Endothelial cell of umbilical vein (primary cell): ENCODE measurements at regions not wholly inside any gene's neighbourhood (a gene's known extent, or its start where the extent isn't known, plus 50 kb on each side); places are given as distances from the start of the nearest gene placed in this dataset.

Experiments
- BruUV-seq: library from RNA; stranded (reverse); fragments of 400-500 nt; replicated peaks from 2 replicates; lab custom pipeline; 2021; lab: Mats Ljungman, UMichigan
- CTCF ChIA-PET: fragments of 300-600, 350-600 bp; sonication (Branson Sonifier 250); formaldehyde crosslinking; loops from one replicate; lab custom pipeline; 2021; ENCODE audit warnings: antibody characterized with exemption, inconsistent platforms; lab: Charles Lee
- POLR2A ChIA-PET: fragments of 300-600, 350-600 bp; sonication (Branson Sonifier 250); formaldehyde crosslinking; loops from one replicate; lab custom pipeline; 2021; ENCODE audit warnings: antibody characterized with exemption, inconsistent platforms; lab: Charles Lee
- DNase-seq: peaks from one replicate; pipeline ENCODE4 v3.0.0-alpha.2; 2011; ENCODE audit warnings: low read depth, low spot score
- FAIRE-seq: peaks from 2 replicates; lab custom pipeline; 2011; peaks lifted over from hg19 to GRCh38; lab: Jason Lieb, UNC
- H2AFZ ChIP-seq: 2 replicates; pipeline ENCODE4 v1.6.0; 2012; ENCODE audit warnings: low read depth, low read length, control low read depth, inconsistent platforms
- H3K27ac ChIP-seq: 2 replicates; pipeline ENCODE4 v1.5.1; 2011; ENCODE audit warnings: low read depth, mild to moderate bottlenecking, control low read depth, low read length, moderate library complexity; ENCODE audit not compliant: insufficient read depth
- H3K27me3 ChIP-seq, 2 experiments: 2 replicates each; pipeline versions ENCODE4 v1.6.0 to v1.6.1; 2011; ENCODE audit warnings: low read length in 2 of 2, mixed read lengths in 1 of 2; ENCODE audit not compliant: control insufficient read depth in 2 of 2, insufficient read depth in 2 of 2
- H3K36me3 ChIP-seq, 2 experiments: 2 replicates in 1 of 2; 3 replicates in 1 of 2; pipeline ENCODE4 v1.5.1; 2011; ENCODE audit warnings: low read length in 2 of 2, mild to moderate bottlenecking in 1 of 2, moderate library complexity in 1 of 2; ENCODE audit not compliant: control insufficient read depth in 2 of 2, insufficient read depth in 2 of 2; ENCODE audit errors: extremely low read depth in 1 of 2
- H3K4me1 ChIP-seq: 3 replicates; pipeline ENCODE4 v1.5.1; 2011; ENCODE audit warnings: mild to moderate bottlenecking, low read length; ENCODE audit not compliant: control insufficient read depth, insufficient read depth; ENCODE audit errors: extremely low read depth
- H3K4me2 ChIP-seq: 2 replicates; pipeline ENCODE4 v1.6.1; 2011; ENCODE audit warnings: low read length, control low read depth, mixed read lengths; ENCODE audit not compliant: insufficient read depth
- H3K4me3 ChIP-seq, 3 experiments: fragments of 200-600 bp in 1 of 3; sonication (generic), shearing (Covaris generic) in 1 of 3; replicated peaks in 1 of 3; 2 replicates each; pipeline ENCODE4 v1.5.1; 2011 to 2016; ENCODE audit warnings: control low read depth in 3 of 3, low read length in 3 of 3, mild to moderate bottlenecking in 2 of 3, inconsistent platforms in 1 of 3, low read depth in 1 of 3, moderate library complexity in 1 of 3; ENCODE audit not compliant: insufficient read depth in 1 of 3
- H3K79me2 ChIP-seq: 2 replicates; pipeline ENCODE4 v1.6.0; 2012; ENCODE audit warnings: low read length, inconsistent platforms; ENCODE audit not compliant: control insufficient read depth, insufficient read depth
- H3K9ac ChIP-seq: replicated peaks from 2 replicates; pipeline ENCODE3; 2011; ENCODE audit warnings: low read length, control low read depth; ENCODE audit not compliant: insufficient read depth; ENCODE audit errors: extremely low read depth
- H3K9me1 ChIP-seq: replicated peaks from 3 replicates; pipeline ENCODE4 v1.6.0; 2011; ENCODE audit warnings: mild to moderate bottlenecking, low read length; ENCODE audit not compliant: control insufficient read depth, insufficient read depth; ENCODE audit errors: extremely low read depth
- H3K9me3 ChIP-seq: replicated peaks from 2 replicates; pipeline ENCODE4 v1.5.1; 2012; ENCODE audit warnings: low read length, inconsistent platforms; ENCODE audit not compliant: control insufficient read depth, insufficient read depth
- H4K20me1 ChIP-seq: replicated peaks from 2 replicates; pipeline ENCODE3; 2011; ENCODE audit warnings: mild to moderate bottlenecking, low read length; ENCODE audit not compliant: control insufficient read depth, insufficient read depth; ENCODE audit errors: extremely low read depth
- CTCF ChIP-seq, 2 donors: IDR thresholded peaks; 1 replicate in 1 of 2; 2 replicates in 1 of 2; pipeline ENCODE4 v1.5.1; 2011; ENCODE audit warnings: low read length in 2 of 2, mild to moderate bottlenecking in 2 of 2, moderate library complexity in 2 of 2, control low read depth in 1 of 2, inconsistent platforms in 1 of 2, low read depth in 1 of 2; ENCODE audit not compliant: insufficient read depth in 1 of 2; ENCODE audit errors: extremely low read depth in 1 of 2
- EZH2 ChIP-seq: IDR thresholded peaks from 2 replicates; pipeline ENCODE4 v1.6.1; 2012; ENCODE audit warnings: borderline replicate concordance, low read depth, mild to moderate bottlenecking, moderate library complexity, low read length, inconsistent platforms; ENCODE audit not compliant: severe bottlenecking
- FOS ChIP-seq: IDR thresholded peaks from 2 replicates; pipeline ENCODE4 v1.6.1; 2011; ENCODE audit warnings: mild to moderate bottlenecking, low read length, moderate library complexity, borderline replicate concordance; ENCODE audit not compliant: insufficient read depth
- GATA2 ChIP-seq: IDR thresholded peaks from 2 replicates; pipeline ENCODE4 v1.7.0; 2011; ENCODE audit warnings: low read depth, mild to moderate bottlenecking, moderate library complexity, mixed read lengths, low read length; ENCODE audit not compliant: insufficient read length, insufficient read depth
- JUN ChIP-seq: IDR thresholded peaks from 2 replicates; pipeline ENCODE4 v1.6.1; 2011; ENCODE audit warnings: borderline replicate concordance, low read depth; ENCODE audit not compliant: insufficient read length, insufficient read depth
- MAX ChIP-seq: IDR thresholded peaks from 2 replicates; pipeline ENCODE4 v1.6.1; 2011; ENCODE audit not compliant: insufficient read depth, insufficient read length
- MYC ChIP-seq: IDR thresholded peaks from one replicate; pipeline ENCODE4 v1.6.1; 2011; ENCODE audit warnings: mild to moderate bottlenecking, low read depth, low read length
- POLR2A ChIP-seq: IDR thresholded peaks from 2 replicates; pipeline ENCODE4 v1.6.1; 2012; ENCODE audit warnings: low read depth, mild to moderate bottlenecking, control low read depth, low read length
- POLR2AphosphoS5 ChIP-seq: IDR thresholded peaks from 2 replicates; pipeline ENCODE4 v1.6.1; 2012; ENCODE audit warnings: low read depth, mild to moderate bottlenecking, control low read depth, low read length, moderate library complexity; ENCODE audit not compliant: insufficient read depth
- dilution Hi-C: fragments of 300-500 bp; cut with MboI; formaldehyde crosslinking; loops from one replicate; pipeline ENCODE4 v1.15.0; 2019; ENCODE audit warnings: low sequenced_read_pairs; ENCODE audit not compliant: extremely low pct_ligation_motif_present
- intact Hi-C: fragments of 100-400 bp; cut with micrococcal nuclease; formaldehyde crosslinking; loops from one replicate; pipeline ENCODE4 v1.10.0; 2022

GRCh38 chrY:13094904-13095600 lies 190.4 kb downstream of the DDX3Y start:
- TF ChIP-seq GATA2, result no peak
- no peak for TF ChIP-seq FOS
- TF ChIP-seq MAX, result no peak
- TF ChIP-seq EZH2, result no peak
- no peak for TF ChIP-seq JUN
- no peak for TF ChIP-seq MYC
- no peak for TF ChIP-seq POLR2A
- TF ChIP-seq POLR2AphosphoS5, result no peak
- TF ChIP-seq CTCF (IDR thresholded peaks at IDR 0.05; ENCODE audit: extremely low read depth in 1 of 2, insufficient read depth in 1 of 2, low read depth in 1 of 2, low read length in 2 of 2), result no peak
- ChIA-PET POLR2A (no interaction called here), CTCF (no interaction called here)
- Histone ChIP-seq H3K36me3 (no peaks in the 10 kb centered on the region), H3K4me2 (no peak overlapping the region), H4K20me1 (no peaks in the 10 kb centered on the region), H3K9me3 (no peaks in the 10 kb centered on the region), H3K4me1 (no peaks in the 10 kb centered on the region), H2AFZ (no peak overlapping the region), H3K79me2 (no peaks in the 10 kb centered on the region), H3K9ac (no peak overlapping the region), H3K9me1 (no peaks in the 10 kb centered on the region), H3K27me3 (no peaks in the 10 kb centered on the region), H3K4me3 (no peak overlapping the region), H3K27ac (no peak overlapping the region)
- BruUV-seq, result no TSS peak
- FAIRE-seq (no peak), DNase-seq (no peak)
- dilution Hi-C loops, result no loop called here
- intact Hi-C loops, result no loop called here
